Brain microvascular endothelial cell (primary cell): ENCODE measurements at regions not wholly inside any gene's neighbourhood (a gene's known extent, or its start where the extent isn't known, plus 50 kb on each side); places are given as distances from the start of the nearest gene placed in this dataset.
"Not testable (repeated sequence)": the region's sequence is repeated elsewhere in the genome, so short reads cannot be mapped to it uniquely, and the experiment has no call there.

Experiments used
- DNase-seq: peaks from one replicate; pipeline ENCODE4 v3.0.0-alpha.2; 2020
- H3K27ac ChIP-seq: fragments of 250-450 bp; sonication (Bioruptor Pico); 2 replicates; pipeline ENCODE4 v1.5.1; 2020; ENCODE audit warnings: mild to moderate bottlenecking, moderate library complexity
- H3K27me3 ChIP-seq: fragments of 250-450 bp; sonication (Bioruptor Pico); replicated peaks from 2 replicates; pipeline ENCODE4 v1.5.1; 2020; ENCODE audit warnings: mild to moderate bottlenecking
- H3K36me3 ChIP-seq: fragments of 250-450 bp; sonication (Bioruptor Pico); replicated peaks from 2 replicates; pipeline ENCODE4 v1.5.1; 2020; ENCODE audit warnings: mild to moderate bottlenecking
- H3K4me3 ChIP-seq: 2 replicates; pipeline ENCODE4 v1.5.1; 2011; ENCODE audit warnings: low read depth, mild to moderate bottlenecking, control low read depth, low read length, moderate library complexity
- CTCF ChIP-seq: IDR thresholded peaks from 2 replicates; pipeline ENCODE4 v1.5.1; 2011; ENCODE audit warnings: low read depth, mild to moderate bottlenecking, moderate library complexity, low read length, control low read depth, inconsistent platforms; ENCODE audit errors: missing control alignments
- in situ Hi-C: cut with HindIII; loops from 2 replicates; pipeline ENCODE4 v1.10.0; 2017; ENCODE audit warnings: low sequenced_read_pairs, low pct_ligation_motif_present

- Histone ChIP-seq H3K36me3 (no peaks in the 10 kb centered on the region), H3K4me3 (no peak overlapping the region), H3K27ac (no peak overlapping the region), H3K27me3 (no peaks in the 10 kb centered on the region)
- no peak for TF ChIP-seq CTCF
- in situ Hi-C loops, result no loop called here
- no peak for DNase-seq
Measured at GRCh38 chr5:113735751-113736150, 222.3 kb downstream of the YTHDC2 start.

- no peak for TF ChIP-seq CTCF
- Histone ChIP-seq H3K4me3 (no peak overlapping the region), H3K27me3 (no peaks in the 10 kb centered on the region), H3K27ac (no peak overlapping the region), H3K36me3 (no peaks in the 10 kb centered on the region)
- DNase-seq, result no peak
- in situ Hi-C loops, result no loop called here
Measured at GRCh38 chr5:113742176-113742575, 228.7 kb downstream of the YTHDC2 start.

- TF ChIP-seq CTCF, result no peak
- Histone ChIP-seq H3K36me3 (no peaks in the 10 kb centered on the region), H3K4me3 (no peak overlapping the region), H3K27me3 (no peaks in the 10 kb centered on the region), H3K27ac (no peak overlapping the region)
- in situ Hi-C loops, result no loop called here
- DNase-seq, result no peak
Measured at GRCh38 chr5:113742639-113743038, 229.1 kb downstream of the YTHDC2 start.

DNA sequence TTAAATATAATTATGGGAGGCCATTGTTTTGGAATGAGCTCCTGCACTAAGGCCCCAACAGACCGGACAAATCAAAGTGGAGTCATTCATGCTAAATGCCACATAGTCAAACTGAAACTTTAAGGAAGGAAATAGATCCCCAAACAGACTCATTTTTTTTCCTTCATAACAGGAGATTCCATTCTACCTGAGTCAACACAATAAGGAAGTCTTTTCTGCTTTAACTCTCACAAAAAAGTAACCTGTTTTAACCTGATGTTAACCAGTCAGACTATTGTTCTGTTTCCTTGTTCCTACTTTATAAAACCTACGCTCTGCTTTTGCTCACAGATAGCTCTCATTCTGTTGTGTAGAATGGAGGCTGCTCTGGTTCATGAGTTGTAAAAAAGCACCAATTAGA, 234.9 kb downstream of the YTHDC2 start:
- DNase-seq, result no peak
- no peak overlapping the region for H3K4me3 ChIP-seq
- in situ Hi-C loops, result no loop called here
- H3K27me3 ChIP-seq, result no peaks in the 10 kb centered on the region
- TF ChIP-seq CTCF, result no peak
- H3K27ac ChIP-seq, result no peak overlapping the region
- H3K36me3 ChIP-seq, result no peaks in the 10 kb centered on the region

DNA sequence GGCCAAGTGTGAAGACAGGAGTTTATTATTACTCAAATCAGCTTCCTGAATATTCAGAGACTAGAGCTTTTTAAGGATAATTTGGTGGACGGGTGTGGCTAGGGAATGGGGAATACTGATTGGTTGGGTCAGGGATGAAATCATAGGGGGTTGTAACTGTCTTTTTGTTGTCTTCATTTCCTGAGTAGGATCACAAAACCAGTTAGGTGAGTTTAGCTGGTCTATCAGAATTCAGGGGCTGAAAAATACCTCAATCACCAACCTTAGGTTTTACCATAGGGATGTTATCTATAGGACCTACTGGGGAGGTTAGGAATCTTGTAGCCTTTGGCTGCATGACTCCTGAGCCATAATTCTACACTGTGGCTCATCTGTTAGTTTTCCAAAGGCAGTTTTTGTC, 235.8 kb downstream of the YTHDC2 start:
- Histone ChIP-seq H3K4me3 (no peak overlapping the region), H3K36me3 (no peaks in the 10 kb centered on the region), H3K27ac (no peak overlapping the region), H3K27me3 (no peaks in the 10 kb centered on the region)
- DNase-seq, result no peak
- TF ChIP-seq CTCF, result no peak
- in situ Hi-C loops, result no loop called here

GRCh38 chr5:113753182-113753581, 239.7 kb downstream of the YTHDC2 start:
- H3K27ac ChIP-seq, H3K27me3 ChIP-seq, H3K4me3 ChIP-seq, in situ Hi-C loops, H3K36me3 ChIP-seq, DNase-seq: not testable (repeated sequence)

DNA sequence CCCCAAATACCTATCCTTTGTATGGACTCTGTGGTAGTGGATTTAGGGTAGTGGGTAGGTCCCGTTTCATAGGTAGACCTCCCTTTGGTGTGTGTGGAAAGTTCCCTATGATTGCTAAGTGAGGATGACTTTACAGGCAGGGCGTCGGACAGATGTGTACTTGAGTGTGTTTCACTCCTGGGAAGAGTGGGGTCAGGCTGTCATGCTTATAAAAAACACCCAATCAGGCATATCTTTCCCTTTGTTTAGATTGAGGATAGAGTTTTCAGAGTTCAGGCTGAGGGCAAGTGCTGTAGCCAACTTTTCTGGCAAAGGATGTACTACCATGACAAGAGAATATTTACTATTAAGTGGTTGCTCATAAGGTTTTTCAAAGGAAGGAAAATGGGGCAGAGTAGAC, 242.0 kb downstream of the YTHDC2 start:
- no peaks in the 10 kb centered on the region for H3K27me3 ChIP-seq
- no peak for DNase-seq
- H3K36me3 ChIP-seq, result no peaks in the 10 kb centered on the region
- in situ Hi-C loops, result no loop called here
- no peak overlapping the region for H3K27ac ChIP-seq
- no peak overlapping the region for H3K4me3 ChIP-seq
- TF ChIP-seq CTCF, result no peak
